Iris pigment epithelial cell (primary cell): ENCODE measurements at regions not wholly inside any gene's neighbourhood (a gene's known extent, or its start where the extent isn't known, plus 50 kb on each side); places are given as distances from the start of the nearest gene placed in this dataset.

Experiments
- DNase-seq: peaks from one replicate; pipeline ENCODE4 v3.0.0-alpha.2; 2011; ENCODE audit warnings: low read depth

- no peak for DNase-seq
These were observed 618.1 kb downstream of the XIRP2 start for GRCh38 chr2:167506395-167506794.

- no peak for DNase-seq
These were observed 616.4 kb downstream of the XIRP2 start for GRCh38 chr2:167504695-167505094.

- DNase-seq: no peak
These were observed 615.8 kb downstream of the XIRP2 start for GRCh38 chr2:167504061-167504460.

GRCh38 chr2:167501618-167502017 lies 613.3 kb downstream of the XIRP2 start:
- no peak for DNase-seq

- DNase-seq: no peak
These were observed 605.6 kb downstream of the XIRP2 start for GRCh38 chr2:167493862-167494261.

GRCh38 chr2:167492486-167492885 lies 604.2 kb downstream of the XIRP2 start:
- DNase-seq: no peak

- DNase-seq: no peak
These were observed 603.5 kb downstream of the XIRP2 start for GRCh38 chr2:167491788-167492187.

GRCh38 chr2:167490455-167490854 lies 602.2 kb downstream of the XIRP2 start:
- DNase-seq: no peak

GRCh38 chr2:167489325-167489724 lies 601.0 kb downstream of the XIRP2 start:
- no peak for DNase-seq

GRCh38 chr2:167487728-167488127 lies 599.4 kb downstream of the XIRP2 start:
- DNase-seq: no peak

- DNase-seq: no peak
These were observed 596.6 kb downstream of the XIRP2 start for GRCh38 chr2:167484875-167485274.

GRCh38 chr2:167480986-167481309 lies 592.7 kb downstream of the XIRP2 start:
- no peak for DNase-seq

- no peak for DNase-seq
These were observed 592.1 kb downstream of the XIRP2 start for GRCh38 chr2:167480232-167480985.

- DNase-seq: no peak
These were observed 589.9 kb downstream of the XIRP2 start for GRCh38 chr2:167478196-167478595.

GRCh38 chr2:167475791-167476190 lies 587.5 kb downstream of the XIRP2 start:
- DNase-seq: no peak

GRCh38 chr2:167471734-167472133 lies 583.5 kb downstream of the XIRP2 start:
- DNase-seq: no peak

GRCh38 chr2:167471332-167471731 lies 583.1 kb downstream of the XIRP2 start:
- no peak for DNase-seq

- no peak for DNase-seq
These were observed 574.1 kb downstream of the XIRP2 start for GRCh38 chr2:167462379-167462778.

GRCh38 chr2:167454036-167454435 lies 565.8 kb downstream of the XIRP2 start:
- DNase-seq: no peak

GRCh38 chr2:167451496-167452289 lies 563.4 kb downstream of the XIRP2 start:
- DNase-seq: no peak

- DNase-seq: no peak
These were observed 562.1 kb downstream of the XIRP2 start for GRCh38 chr2:167450364-167450763.

- DNase-seq: no peak
These were observed 552.1 kb downstream of the XIRP2 start for GRCh38 chr2:167440382-167440781.

GRCh38 chr2:167438206-167438605 lies 549.9 kb downstream of the XIRP2 start:
- peak; percentile 52 for DNase-seq

GRCh38 chr2:167431949-167432348 lies 543.7 kb downstream of the XIRP2 start:
- DNase-seq: no peak
